Trophoblast cell (in vitro differentiated cells and primary cell): ENCODE measurements at regions not wholly inside any gene's neighbourhood (a gene's known extent, or its start where the extent isn't known, plus 50 kb on each side); places are given as distances from the start of the nearest gene placed in this dataset.
A peak's percentile ranks its signal among the peaks of the same experiment; 100 is the strongest.

Source experiments
- DNase-seq, 2 donors: peaks; one replicate each; pipeline ENCODE4 v3.0.0-alpha.2; 2016
- H2AFZ ChIP-seq: 2 replicates; pipeline ENCODE4 v1.6.1; 2013; ENCODE audit warnings: low read length, moderate library complexity, mild to moderate bottlenecking; ENCODE audit not compliant: insufficient read depth, poor library complexity
- H2AK5ac ChIP-seq: 2 replicates; pipeline ENCODE4 v1.6.1; 2013; ENCODE audit warnings: mild to moderate bottlenecking, low read length
- H2BK120ac ChIP-seq: 2 replicates; pipeline ENCODE4 v1.6.1; 2013; ENCODE audit warnings: low read length, mild to moderate bottlenecking, moderate library complexity; ENCODE audit not compliant: insufficient read depth, poor library complexity
- H2BK12ac ChIP-seq: 2 replicates; pipeline ENCODE4 v1.6.1; 2013; ENCODE audit warnings: mild to moderate bottlenecking, low read length, moderate library complexity
- H2BK5ac ChIP-seq: 2 replicates; pipeline ENCODE4 v1.6.1; 2013; ENCODE audit warnings: low read length, low read depth, moderate library complexity, mild to moderate bottlenecking; ENCODE audit not compliant: poor library complexity
- H3K14ac ChIP-seq: 2 replicates; pipeline ENCODE4 v1.6.1; 2013; ENCODE audit warnings: mild to moderate bottlenecking, low read length
- H3K18ac ChIP-seq: 2 replicates; pipeline ENCODE4 v1.6.1; 2013; ENCODE audit warnings: mild to moderate bottlenecking, low read length
- H3K23ac ChIP-seq: 2 replicates; pipeline ENCODE4 v1.6.1; 2013; ENCODE audit warnings: low read length
- H3K27ac ChIP-seq: 2 replicates; pipeline ENCODE4 v1.5.1; 2013; ENCODE audit warnings: low read depth, mild to moderate bottlenecking, inconsistent platforms, low read length, moderate library complexity
- H3K27me3 ChIP-seq: 2 replicates; pipeline ENCODE4 v1.6.1; 2013; ENCODE audit warnings: inconsistent platforms, mild to moderate bottlenecking, low read length, moderate library complexity; ENCODE audit not compliant: insufficient read depth
- H3K36me3 ChIP-seq, 2 experiments: 1 replicate in 1 of 2; 2 replicates in 1 of 2; pipeline ENCODE4 v1.6.1; 2013; ENCODE audit warnings: low read length in 2 of 2, mild to moderate bottlenecking in 2 of 2, moderate library complexity in 1 of 2; ENCODE audit not compliant: insufficient read depth in 2 of 2, control insufficient read depth in 1 of 2
- H3K4ac ChIP-seq: 2 replicates; pipeline ENCODE4 v1.6.1; 2013; ENCODE audit warnings: low read depth, mild to moderate bottlenecking, low read length, moderate library complexity
- H3K4me1 ChIP-seq, 2 experiments: 1 replicate in 1 of 2; 2 replicates in 1 of 2; pipeline ENCODE4 v1.6.1; 2013; ENCODE audit warnings: low read length in 2 of 2, mild to moderate bottlenecking in 2 of 2, moderate library complexity in 1 of 2; ENCODE audit not compliant: insufficient read depth in 2 of 2, control insufficient read depth in 1 of 2
- H3K4me2 ChIP-seq: 2 replicates; pipeline ENCODE4 v1.6.1; 2013; ENCODE audit warnings: inconsistent platforms, mild to moderate bottlenecking, low read length, moderate library complexity
- H3K4me3 ChIP-seq: 2 replicates; pipeline ENCODE4 v1.5.1; 2013; ENCODE audit warnings: mild to moderate bottlenecking, low read depth, low read length, inconsistent platforms
- H3K79me1 ChIP-seq: one replicate; pipeline ENCODE4 v1.6.1; 2013; ENCODE audit warnings: low read length
- H3K79me2 ChIP-seq: 2 replicates; pipeline ENCODE4 v1.6.1; 2013; ENCODE audit warnings: low read length, mild to moderate bottlenecking; ENCODE audit not compliant: control insufficient read depth, insufficient read depth, poor library complexity
- H3K9ac ChIP-seq: 2 replicates; pipeline ENCODE4 v1.6.1; 2013; ENCODE audit warnings: mild to moderate bottlenecking, low read length
- H3K9me3 ChIP-seq: 2 replicates; pipeline ENCODE4 v1.6.1; 2013; ENCODE audit warnings: low read depth, mild to moderate bottlenecking, control low read depth, inconsistent platforms, low read length; ENCODE audit not compliant: insufficient read depth
- H4K12ac ChIP-seq: 2 replicates; pipeline ENCODE4 v1.6.1; 2013; ENCODE audit warnings: low read depth, mild to moderate bottlenecking, low read length, moderate library complexity
- H4K8ac ChIP-seq: 2 replicates; pipeline ENCODE4 v1.6.1; 2013; ENCODE audit warnings: low read depth, mild to moderate bottlenecking, low read length, moderate library complexity
- H4K91ac ChIP-seq: one replicate; pipeline ENCODE4 v1.6.1; 2013; ENCODE audit warnings: low read depth, mild to moderate bottlenecking, low read length, moderate library complexity
- WGBS: extraction: QIAGEN DNeasy Blood & Tissue Kit; methylation state at CpG from one replicate; pipeline ENCODE4 v1.1.7; 2013; ENCODE audit warnings: missing lambda C conversion rate; ENCODE audit not compliant: insufficient read length, insufficient coverage; ENCODE audit errors: extremely low coverage; 5-methylcytosine and 5-hydroxymethylcytosine counted together

GRCh38 chr4:60744767-60745166, 455.4 kb upstream of the ADGRL3 start:
- Histone ChIP-seq H4K8ac (no peak overlapping the region), H3K36me3 (no peaks in the 10 kb centered on the region), H3K27ac (no peak overlapping the region), H3K18ac (no peak overlapping the region), H3K79me1 (no peaks in the 10 kb centered on the region), H3K79me2 (no peaks in the 10 kb centered on the region), H2BK5ac (no peak overlapping the region), H3K23ac (no peak overlapping the region), H3K4me3 (no peak overlapping the region), H4K91ac (no peak overlapping the region), H3K27me3 (no peaks in the 10 kb centered on the region), H3K4me2 (no peak overlapping the region), H2AK5ac (no peak overlapping the region), H3K4ac (no peak overlapping the region), H3K9me3 (no peaks in the 10 kb centered on the region), H3K14ac (no peak overlapping the region), H4K12ac (no peak overlapping the region), H3K4me1 (no peaks in the 10 kb centered on the region), H2BK12ac (no peak overlapping the region), H2AFZ (no peak overlapping the region), H2BK120ac (no peak overlapping the region), H3K9ac (no peak overlapping the region)
- DNase-seq = no peak
- no CpG with 5 or more reads among the region's 2 CpGs for WGBS

DNA sequence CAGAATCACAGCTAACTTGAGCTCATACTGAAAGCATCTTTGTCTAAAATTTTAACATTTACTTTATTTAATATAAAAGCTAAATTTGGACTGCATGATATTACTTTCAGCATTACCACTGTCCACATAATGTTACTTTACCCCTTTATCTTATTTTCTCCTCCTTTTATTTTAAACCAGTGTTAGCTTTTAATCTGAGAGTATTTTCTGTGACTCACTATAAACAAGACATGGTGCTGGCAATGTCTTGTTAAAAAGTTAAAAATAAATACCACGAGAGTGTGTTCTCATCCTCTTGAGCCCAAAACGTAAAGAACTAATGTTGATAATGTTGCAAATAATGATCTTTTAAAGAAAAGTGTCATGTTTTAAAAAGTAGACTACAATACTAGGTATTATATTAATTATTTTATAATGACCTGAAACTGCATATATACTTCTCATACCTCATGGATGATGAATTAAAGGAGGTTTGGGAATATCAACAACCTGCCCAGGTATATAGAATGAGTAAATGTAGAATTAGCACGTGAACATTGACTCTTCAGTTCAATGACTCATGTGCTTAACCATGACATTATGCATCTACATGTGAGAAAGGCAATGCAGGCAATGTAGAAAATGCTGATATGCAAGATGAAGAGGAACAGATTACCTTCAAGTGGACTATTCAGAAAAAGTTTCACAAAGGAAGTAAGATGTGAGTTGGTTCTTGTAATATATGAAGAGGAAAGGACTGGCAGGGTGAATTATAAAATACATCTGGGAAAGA, 454.1 kb upstream of the ADGRL3 start:
- no CpG with 5 or more reads among the region's 3 CpGs for WGBS
- no peak overlapping the region for H3K9ac ChIP-seq
- no peak overlapping the region for H3K27ac ChIP-seq
- no peak overlapping the region for H3K4ac ChIP-seq
- no peak overlapping the region for H2AK5ac ChIP-seq
- no peaks in the 10 kb centered on the region for H3K27me3 ChIP-seq
- no peaks in the 10 kb centered on the region for H3K36me3 ChIP-seq
- no peak overlapping the region for H2AFZ ChIP-seq
- H3K4me2 ChIP-seq = no peak overlapping the region
- H3K79me1 ChIP-seq = no peaks in the 10 kb centered on the region
- peak in 1 of 2 donors; percentile 71 for DNase-seq
- H3K79me2 ChIP-seq = no peaks in the 10 kb centered on the region
- H4K91ac ChIP-seq = no peak overlapping the region
- no peaks in the 10 kb centered on the region for H3K9me3 ChIP-seq
- no peak overlapping the region for H4K12ac ChIP-seq
- no peak overlapping the region for H4K8ac ChIP-seq
- no peaks in the 10 kb centered on the region for H3K4me1 ChIP-seq
- H3K18ac ChIP-seq = no peak overlapping the region
- no peak overlapping the region for H2BK5ac ChIP-seq
- no peak overlapping the region for H3K23ac ChIP-seq
- no peak overlapping the region for H2BK12ac ChIP-seq
- no peak overlapping the region for H3K4me3 ChIP-seq
- no peak overlapping the region for H3K14ac ChIP-seq
- no peak overlapping the region for H2BK120ac ChIP-seq

DNA sequence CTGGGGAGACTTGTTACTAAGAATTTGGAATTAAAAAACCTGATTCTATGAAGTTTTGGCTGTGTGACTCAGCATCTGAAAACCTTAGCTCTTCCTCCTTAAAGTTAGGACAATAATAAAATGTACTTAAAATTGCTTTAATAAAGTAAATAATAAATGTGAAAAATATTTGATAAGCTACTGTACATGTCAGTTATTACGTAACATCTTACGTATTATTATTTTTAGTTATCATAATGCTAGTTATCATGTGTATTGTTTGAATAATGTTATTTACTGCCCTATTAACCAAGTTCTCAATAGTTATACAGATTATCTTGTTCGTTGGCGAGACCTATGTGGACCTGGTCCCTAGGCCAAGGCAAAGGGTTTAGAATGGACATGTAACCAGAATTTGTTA, 449.2 kb upstream of the ADGRL3 start:
- Histone ChIP-seq H3K18ac (no peak overlapping the region), H3K23ac (no peak overlapping the region), H3K27me3 (no peaks in the 10 kb centered on the region), H3K4me1 (no peaks in the 10 kb centered on the region), H2AFZ (no peak overlapping the region), H3K27ac (no peak overlapping the region), H4K91ac (no peak overlapping the region), H4K12ac (no peak overlapping the region), H3K9me3 (no peaks in the 10 kb centered on the region), H2BK12ac (no peak overlapping the region), H3K4me2 (no peak overlapping the region), H4K8ac (no peak overlapping the region), H3K14ac (no peak overlapping the region), H2BK5ac (no peak overlapping the region), H3K9ac (no peak overlapping the region), H3K4ac (no peak overlapping the region), H3K4me3 (no peak overlapping the region), H2AK5ac (no peak overlapping the region), H3K79me1 (no peaks in the 10 kb centered on the region), H3K36me3 (no peaks in the 10 kb centered on the region), H2BK120ac (no peak overlapping the region), H3K79me2 (no peaks in the 10 kb centered on the region)
- no peak for DNase-seq
- WGBS = no CpG with 5 or more reads among the region's 4 CpGs

DNA sequence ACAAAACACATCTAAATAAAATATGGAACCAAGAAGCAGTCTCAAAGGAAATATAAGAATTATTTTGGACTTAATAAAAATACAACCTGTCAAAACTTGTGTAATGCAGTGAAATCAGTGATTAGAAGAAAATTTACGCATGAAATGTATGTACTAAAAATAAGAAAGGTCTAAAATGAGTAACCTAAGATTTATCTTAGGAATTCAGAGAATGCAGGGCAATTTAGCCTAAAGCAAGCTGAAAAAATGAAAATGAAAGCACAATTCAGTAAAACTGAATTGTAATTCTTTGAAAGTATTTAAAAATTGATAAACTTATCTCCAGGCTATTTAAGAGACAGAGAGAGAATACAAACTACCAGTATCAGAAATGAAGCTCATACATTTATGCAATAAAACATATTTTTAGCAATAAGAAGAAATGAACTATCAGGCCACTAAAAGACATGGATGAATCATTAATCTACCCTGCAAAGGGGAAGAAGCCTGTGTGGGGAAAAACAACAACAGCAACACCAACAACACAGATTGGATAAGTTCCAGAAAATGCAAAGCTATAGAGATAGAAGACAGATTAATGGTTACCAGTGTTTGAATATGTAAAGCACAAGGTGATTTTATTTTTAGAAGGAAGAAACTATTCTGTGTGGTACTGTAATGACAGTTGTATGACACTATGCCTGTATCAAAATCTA, 442.0 kb upstream of the ADGRL3 start:
- Histone ChIP-seq H3K18ac (no peak overlapping the region), H3K14ac (no peak overlapping the region), H3K4me2 (no peak overlapping the region), H3K36me3 (no peaks in the 10 kb centered on the region), H3K9me3 (no peaks in the 10 kb centered on the region), H4K8ac (no peak overlapping the region), H3K9ac (no peak overlapping the region), H2AK5ac (no peak overlapping the region), H3K23ac (no peak overlapping the region), H3K4me1 (no peaks in the 10 kb centered on the region), H4K12ac (no peak overlapping the region), H2BK12ac (no peak overlapping the region), H3K27me3 (no peaks in the 10 kb centered on the region), H3K4ac (no peak overlapping the region), H3K4me3 (no peak overlapping the region), H3K79me2 (no peaks in the 10 kb centered on the region), H4K91ac (no peak overlapping the region), H2BK120ac (no peak overlapping the region), H3K79me1 (no peaks in the 10 kb centered on the region), H2BK5ac (no peak overlapping the region), H2AFZ (no peak overlapping the region), H3K27ac (no peak overlapping the region)
- WGBS = no CpG with 5 or more reads among the region's 1 CpG
- peak in 1 of 2 donors; percentile 93 for DNase-seq
